Effector memory CD8-positive, alpha-beta T cell (primary cell): ENCODE measurements at regions not wholly inside any gene's neighbourhood (a gene's known extent, or its start where the extent isn't known, plus 50 kb on each side); places are given as distances from the start of the nearest gene placed in this dataset.

Experiments used
- ATAC-seq: fragments of 150-1000 bp; cut with Tn5 transposase; replicated peaks from 2 replicates; pipeline ENCODE4 v1.10.0; 2021; ENCODE audit warnings: mild to moderate bottlenecking, moderate library complexity
- DNase-seq, 3 experiments: peaks; one replicate each; pipeline ENCODE4 v3.0.0; 2021
- H3K27ac Mint-ChIP-seq, 2 donors: one replicate each; pipeline ENCODE4 v1.8.0; 2022; ENCODE audit warnings: mild to moderate bottlenecking in 2 of 2, mixed read lengths in 2 of 2, moderate library complexity in 2 of 2
- H3K27me3 Mint-ChIP-seq, 2 donors: one replicate each; pipeline ENCODE4 v1.8.0; 2022; ENCODE audit warnings: mixed read lengths in 2 of 2
- H3K36me3 Mint-ChIP-seq: one replicate; pipeline ENCODE4 v1.8.0; 2022; ENCODE audit warnings: mild to moderate bottlenecking, moderate library complexity, mixed read lengths; ENCODE audit not compliant: insufficient read depth
- H3K4me1 Mint-ChIP-seq, 2 donors: one replicate each; pipeline ENCODE4 v1.8.0; 2022; ENCODE audit warnings: low read depth in 2 of 2, mixed read lengths in 2 of 2
- H3K4me3 Mint-ChIP-seq, 2 donors: one replicate each; pipeline ENCODE4 v1.8.0; 2022; ENCODE audit warnings: mild to moderate bottlenecking in 2 of 2, mixed read lengths in 2 of 2, moderate library complexity in 2 of 2
- H3K9me3 Mint-ChIP-seq, 2 donors: one replicate each; pipeline ENCODE4 v1.8.0; 2022; ENCODE audit warnings: mixed read lengths in 2 of 2

DNA sequence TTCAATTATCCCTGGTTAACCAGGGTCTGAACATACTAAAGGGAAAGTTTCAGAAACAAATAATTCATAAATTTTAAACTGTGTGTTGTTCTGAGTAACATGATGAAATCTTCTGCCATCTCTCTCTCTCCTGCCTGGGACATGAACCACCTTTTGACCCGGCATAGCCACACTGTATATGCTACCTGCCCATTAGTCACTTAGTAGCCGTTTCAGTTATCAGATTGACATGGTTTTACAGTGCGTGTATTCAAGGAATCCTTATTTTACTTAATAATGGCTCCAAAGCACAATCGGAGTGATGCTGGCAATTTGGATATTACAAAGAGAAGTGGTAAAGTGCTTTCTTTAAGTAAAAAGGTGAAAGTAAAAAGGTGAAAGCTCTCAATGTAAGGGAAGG, 227.1 kb upstream of the CCDC179 start:
- H3K4me3 Mint-ChIP-seq, result no peak overlapping the region
- ATAC-seq, result no peak
- peaks cover 4 to 5% of the 10 kb centered on the region in 2 donors for H3K9me3 Mint-ChIP-seq
- DNase-seq, result no peak
- no peaks in the 10 kb centered on the region for H3K36me3 Mint-ChIP-seq
- no peaks in the 10 kb centered on the region for H3K27me3 Mint-ChIP-seq
- H3K4me1 Mint-ChIP-seq, result no peaks in the 10 kb centered on the region
- no peak overlapping the region for H3K27ac Mint-ChIP-seq

DNA sequence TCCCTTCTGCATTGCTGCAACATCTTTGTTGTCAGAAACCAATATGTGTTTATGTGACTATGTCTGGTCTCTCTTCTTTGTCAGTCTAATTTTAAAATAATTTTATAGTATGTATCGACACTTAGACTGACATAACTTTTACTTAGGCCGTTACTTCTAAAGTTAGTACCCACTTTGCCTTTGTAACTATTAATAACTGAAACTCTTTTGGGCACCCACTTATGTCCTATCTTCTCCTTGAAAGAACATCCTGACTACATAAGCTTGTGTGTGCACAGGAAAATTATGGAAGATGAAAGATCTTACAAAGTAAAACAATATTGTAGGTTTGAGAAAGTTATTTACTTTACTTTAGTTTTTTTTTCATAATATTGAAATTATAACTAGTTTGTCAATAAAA, 230.4 kb upstream of the CCDC179 start:
- ATAC-seq, result no peak
- H3K27ac Mint-ChIP-seq, result no peak overlapping the region

DNA sequence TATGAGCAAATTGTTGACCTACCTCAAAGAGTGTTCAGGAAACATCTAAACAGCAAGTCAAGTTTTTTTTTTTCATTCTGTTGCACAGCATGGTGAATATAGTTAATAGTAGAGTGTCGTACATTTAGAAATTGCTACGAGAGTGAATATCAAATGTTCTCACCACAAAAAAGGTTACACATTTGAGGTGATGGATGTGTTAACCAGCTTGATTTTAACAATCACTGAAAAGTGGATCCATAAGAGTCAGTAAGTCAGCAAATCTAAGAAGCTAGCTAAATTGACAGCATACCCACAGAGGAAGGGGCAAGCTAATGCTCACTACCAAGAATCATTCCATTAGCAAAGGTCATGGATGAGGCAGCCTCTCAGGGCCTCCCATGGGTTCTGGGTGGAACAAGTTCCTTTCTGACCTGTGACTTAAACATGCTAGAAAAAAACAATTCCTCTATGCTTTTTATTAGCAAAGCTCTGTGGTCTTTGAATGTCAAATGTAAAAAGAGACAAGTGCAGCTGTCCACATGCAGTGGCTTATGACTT, 235.4 kb upstream of the CCDC179 start:
- Mint-ChIP-seq H3K9me3 (peaks cover 14 to 16% of the 10 kb centered on the region in 2 donors), H3K36me3 (no peaks in the 10 kb centered on the region), H3K27me3 (no peaks in the 10 kb centered on the region), H3K4me1 (no peaks in the 10 kb centered on the region), H3K27ac (no peak overlapping the region), H3K4me3 (no peak overlapping the region)
- DNase-seq (no peak), ATAC-seq (no peak)

More for the DNA sequence above, 230.4 kb upstream of the CCDC179 start:
- Mint-ChIP-seq H3K9me3 (peaks cover 8% of the 10 kb centered on the region in 2 donors), H3K27me3 (no peaks in the 10 kb centered on the region), H3K36me3 (no peaks in the 10 kb centered on the region), H3K4me1 (no peaks in the 10 kb centered on the region), H3K4me3 (no peak overlapping the region)
- no peak for DNase-seq

DNA sequence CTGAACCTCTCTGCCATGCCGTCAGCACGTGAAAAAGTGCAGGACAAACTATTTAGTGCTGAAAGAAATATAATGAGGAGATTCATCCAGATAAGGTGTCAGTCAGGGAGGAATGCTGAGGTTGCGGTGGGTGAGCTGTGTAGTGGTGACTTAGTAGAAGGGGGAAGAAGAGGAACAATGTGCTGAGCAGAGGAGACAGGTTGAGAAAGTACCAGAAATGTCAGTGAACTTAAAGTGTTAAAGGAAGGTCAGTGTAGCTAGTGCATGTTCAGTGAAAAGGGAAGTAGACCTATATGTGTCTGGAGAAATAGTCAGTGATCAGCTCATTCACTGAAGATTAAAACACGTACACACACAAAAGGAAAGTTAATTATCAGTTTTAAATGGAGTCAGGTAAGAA, 237.6 kb upstream of the CCDC179 start:
- Mint-ChIP-seq H3K36me3 (no peaks in the 10 kb centered on the region), H3K4me1 (no peaks in the 10 kb centered on the region), H3K27me3 (no peaks in the 10 kb centered on the region), H3K27ac (no peak overlapping the region), H3K9me3 (peaks cover 6 to 13% of the 10 kb centered on the region in 2 donors), H3K4me3 (no peak overlapping the region)
- DNase-seq (no peak), ATAC-seq (no peak)

DNA sequence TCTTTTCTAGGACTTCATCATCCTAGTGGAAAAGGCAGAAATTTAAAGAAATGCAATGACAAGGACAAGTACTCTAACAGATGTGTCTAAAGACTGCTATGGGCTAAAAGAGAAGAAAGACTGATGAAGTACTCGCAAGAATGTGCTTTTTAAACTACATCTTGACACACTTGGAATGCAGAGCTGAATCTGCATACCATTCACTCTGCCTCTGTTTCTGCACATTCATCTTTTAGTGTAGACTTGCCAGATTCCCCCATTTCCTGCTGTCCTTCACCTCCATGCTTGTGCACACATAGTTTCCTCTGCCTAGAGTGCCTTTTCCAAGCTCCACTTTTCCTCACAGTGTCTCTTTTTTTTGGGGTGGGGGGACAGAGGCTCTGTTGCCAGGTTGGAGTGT, 239.0 kb upstream of the CCDC179 start:
- H3K27me3 Mint-ChIP-seq, result no peaks in the 10 kb centered on the region
- ATAC-seq, result no peak
- DNase-seq, result no peak
- H3K9me3 Mint-ChIP-seq, result peaks cover 6 to 11% of the 10 kb centered on the region in 2 donors
- H3K4me1 Mint-ChIP-seq, result no peaks in the 10 kb centered on the region
- H3K4me3 Mint-ChIP-seq, result no peak overlapping the region
- H3K27ac Mint-ChIP-seq, result no peak overlapping the region
- H3K36me3 Mint-ChIP-seq, result no peaks in the 10 kb centered on the region

DNA sequence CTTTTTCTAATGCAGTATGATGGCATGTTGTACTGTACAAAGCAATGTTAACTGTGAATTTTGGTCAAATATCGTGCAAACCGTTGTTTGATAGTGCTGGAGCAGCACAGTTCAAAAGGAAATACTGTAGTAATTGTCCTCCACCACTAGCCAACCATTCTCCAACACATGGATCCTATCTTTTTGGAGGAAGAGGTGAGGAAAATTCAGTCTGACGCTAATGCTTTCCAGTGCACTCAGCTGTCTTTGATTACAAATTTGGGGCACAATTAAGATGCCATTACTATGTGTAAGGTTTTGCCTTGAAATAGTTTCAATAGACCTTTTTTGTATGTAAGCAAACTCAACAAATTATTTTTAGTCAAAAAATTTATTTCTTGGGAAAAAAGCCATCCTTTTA, 240.5 kb upstream of the CCDC179 start:
- Mint-ChIP-seq H3K36me3 (no peaks in the 10 kb centered on the region), H3K9me3 (peaks cover 6 to 15% of the 10 kb centered on the region in 2 donors), H3K27me3 (no peaks in the 10 kb centered on the region), H3K4me3 (no peak overlapping the region), H3K27ac (no peak overlapping the region), H3K4me1 (no peaks in the 10 kb centered on the region)
- DNase-seq (no peak), ATAC-seq (no peak)

DNA sequence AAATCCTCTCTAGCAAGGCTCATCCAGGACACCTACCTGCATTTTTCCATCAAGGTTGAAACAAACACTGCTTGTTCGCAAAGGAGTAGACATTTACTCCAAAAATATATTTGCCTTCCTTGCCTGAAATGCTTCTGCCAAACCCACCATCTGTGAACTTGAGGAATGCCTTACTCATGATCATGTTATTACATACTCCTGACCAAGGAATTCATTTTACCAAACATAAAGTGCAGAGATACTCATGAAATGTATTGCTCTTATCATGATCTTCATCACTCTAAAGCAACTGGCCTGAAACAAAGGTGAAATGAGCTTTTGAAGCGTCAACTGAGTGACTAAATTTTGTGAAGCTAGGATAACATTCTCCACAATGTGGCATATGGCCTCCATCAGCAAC, 243.1 kb upstream of the CCDC179 start:
- no peaks in the 10 kb centered on the region for H3K27me3 Mint-ChIP-seq
- H3K9me3 Mint-ChIP-seq, result peaks cover 6 to 13% of the 10 kb centered on the region in 2 donors
- no peaks in the 10 kb centered on the region for H3K36me3 Mint-ChIP-seq
- H3K4me3 Mint-ChIP-seq, result no peak overlapping the region
- ATAC-seq (no peak), DNase-seq (no peak)
- no peak overlapping the region for H3K27ac Mint-ChIP-seq
- H3K4me1 Mint-ChIP-seq, result no peaks in the 10 kb centered on the region

DNA sequence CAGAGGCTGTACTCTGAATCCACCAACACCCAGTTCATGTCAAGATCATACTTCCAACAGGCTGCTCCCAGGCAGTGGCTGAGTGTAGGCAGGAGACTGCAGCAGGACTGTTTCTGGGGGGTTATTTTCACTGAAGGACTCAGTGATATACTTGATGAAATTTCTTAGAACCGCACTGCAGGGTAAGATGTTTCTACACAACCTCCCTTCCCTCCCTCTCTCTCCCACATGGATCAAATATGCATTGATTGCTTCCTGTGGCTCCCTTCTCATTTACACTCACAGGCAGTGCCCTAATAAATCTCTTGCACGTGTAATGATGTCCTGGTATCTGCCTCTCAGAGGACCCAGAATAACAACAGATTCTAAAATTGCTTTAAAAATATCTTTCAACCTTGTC, 251.3 kb upstream of the CCDC179 start:
- DNase-seq (no peak), ATAC-seq (no peak)
- H3K9me3 Mint-ChIP-seq, result peaks cover 3 to 13% of the 10 kb centered on the region in 2 donors
- no peak overlapping the region for H3K27ac Mint-ChIP-seq
- no peaks in the 10 kb centered on the region for H3K27me3 Mint-ChIP-seq
- no peaks in the 10 kb centered on the region for H3K4me1 Mint-ChIP-seq
- H3K36me3 Mint-ChIP-seq, result no peaks in the 10 kb centered on the region
- H3K4me3 Mint-ChIP-seq, result no peak overlapping the region

DNA sequence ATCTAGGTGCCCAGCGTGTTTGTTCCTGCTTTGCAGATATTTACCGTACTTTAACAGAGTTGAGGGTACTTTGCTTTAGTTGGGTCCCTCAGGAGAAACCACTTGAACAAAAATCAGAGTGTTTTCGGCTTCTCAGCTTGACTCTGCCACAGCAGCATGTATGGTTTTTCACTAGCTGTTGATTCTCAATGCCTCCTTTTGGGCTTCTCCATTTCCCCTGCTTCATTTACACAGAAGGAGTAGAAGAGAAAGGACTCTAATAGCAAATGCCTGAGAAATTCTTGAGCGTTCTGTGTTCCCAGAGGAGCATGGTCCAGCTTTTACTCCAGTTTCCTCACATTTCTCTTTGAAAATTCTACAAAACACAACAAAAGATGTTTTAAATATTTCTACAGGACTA, 252.1 kb upstream of the CCDC179 start:
- no peak overlapping the region for H3K4me3 Mint-ChIP-seq
- H3K36me3 Mint-ChIP-seq, result no peaks in the 10 kb centered on the region
- H3K4me1 Mint-ChIP-seq, result no peaks in the 10 kb centered on the region
- H3K27ac Mint-ChIP-seq, result no peak overlapping the region
- no peaks in the 10 kb centered on the region for H3K27me3 Mint-ChIP-seq
- peaks cover 8 to 16% of the 10 kb centered on the region in 2 donors for H3K9me3 Mint-ChIP-seq
- ATAC-seq, result no peak
- DNase-seq, result no peak

DNA sequence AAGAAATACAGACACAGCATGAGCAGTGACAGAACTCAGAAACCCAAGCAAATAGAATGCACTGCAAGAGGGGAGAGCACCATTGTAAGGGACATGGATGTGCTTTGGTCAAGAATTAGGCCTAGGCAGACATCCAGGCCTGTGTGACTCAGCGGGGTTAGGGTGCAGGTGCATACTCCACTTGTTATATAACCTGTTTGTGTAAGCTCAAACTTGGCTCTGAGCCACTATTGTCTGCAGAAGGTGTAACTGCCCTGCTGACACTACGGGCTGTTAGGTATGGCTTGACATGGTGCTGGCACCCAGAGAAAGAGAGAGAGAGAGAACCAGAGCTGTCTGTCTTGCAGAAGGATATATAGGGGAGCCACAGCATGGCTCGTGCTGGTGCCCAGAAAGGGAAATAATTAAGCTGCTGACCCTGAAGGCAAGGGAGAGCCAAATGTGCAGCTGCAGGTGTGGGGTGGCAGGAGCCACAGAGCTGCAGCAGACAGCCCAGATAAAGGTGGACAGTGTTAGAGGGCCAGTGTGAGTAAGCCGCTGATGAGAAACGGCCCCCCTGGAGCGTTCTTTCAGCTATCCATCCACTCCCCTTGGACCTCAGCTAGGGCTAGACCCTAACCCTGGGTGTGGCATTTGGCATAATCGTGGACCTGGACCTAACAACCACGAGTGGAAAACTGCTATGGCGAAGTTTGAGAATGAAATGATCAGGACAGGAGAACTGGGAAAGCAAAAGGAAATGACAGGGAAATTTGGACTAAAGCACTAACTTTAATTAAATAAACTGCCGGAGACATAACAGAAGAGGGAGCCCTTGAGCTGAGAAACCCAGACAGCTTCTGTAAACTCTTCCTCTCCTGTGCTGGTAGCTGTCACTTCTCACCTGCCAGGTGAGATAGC, 253.0 kb upstream of the CCDC179 start:
- H3K4me1 Mint-ChIP-seq, result no peaks in the 10 kb centered on the region
- H3K36me3 Mint-ChIP-seq, result no peaks in the 10 kb centered on the region
- no peak overlapping the region for H3K27ac Mint-ChIP-seq
- no peak for ATAC-seq
- H3K4me3 Mint-ChIP-seq, result no peak overlapping the region
- H3K27me3 Mint-ChIP-seq, result no peaks in the 10 kb centered on the region
- peaks cover 8 to 15% of the 10 kb centered on the region in 2 donors for H3K9me3 Mint-ChIP-seq
- no peak for DNase-seq

DNA sequence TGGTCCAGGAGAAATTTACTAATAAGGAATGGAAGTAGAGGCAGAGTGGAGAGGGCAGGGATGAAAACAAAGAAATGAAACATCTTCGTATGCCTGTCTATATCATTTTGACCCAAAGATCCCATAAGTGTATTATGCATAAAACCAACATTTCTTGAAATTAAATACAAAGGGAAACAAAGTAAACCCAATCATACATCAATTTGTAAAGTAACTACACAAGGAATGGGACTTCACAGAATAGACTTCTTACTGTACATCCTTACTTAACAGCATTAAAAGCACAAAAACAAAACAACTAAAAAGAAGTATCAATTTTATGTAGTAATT, 253.6 kb upstream of the CCDC179 start:
- no peak for ATAC-seq
- no peaks in the 10 kb centered on the region for H3K36me3 Mint-ChIP-seq
- H3K27ac Mint-ChIP-seq, result no peak overlapping the region
- no peaks in the 10 kb centered on the region for H3K4me1 Mint-ChIP-seq
- H3K4me3 Mint-ChIP-seq, result no peak overlapping the region
- H3K27me3 Mint-ChIP-seq, result no peaks in the 10 kb centered on the region
- H3K9me3 Mint-ChIP-seq, result peaks cover 8 to 11% of the 10 kb centered on the region in 2 donors
- no peak for DNase-seq

DNA sequence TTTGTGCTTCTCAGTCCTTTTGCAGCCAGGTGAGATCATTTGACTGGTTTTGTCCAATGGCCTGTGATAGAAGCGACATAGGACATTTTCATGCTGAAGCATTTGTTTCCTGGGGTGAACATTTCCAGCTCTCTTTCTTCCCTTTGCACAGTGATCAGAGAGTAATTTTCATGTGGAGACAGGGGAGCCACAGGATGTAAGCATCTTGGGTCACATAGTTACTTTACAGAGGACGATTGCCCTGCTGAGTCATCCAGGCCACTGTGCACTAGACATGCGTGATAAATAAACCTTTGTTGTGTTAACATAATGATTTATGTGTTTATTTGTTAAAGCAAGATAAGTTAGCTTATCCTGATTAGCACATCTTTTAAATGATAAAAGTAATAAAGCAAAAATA, 263.5 kb upstream of the CCDC179 start:
- DNase-seq, result no peak
- no peaks in the 10 kb centered on the region for H3K4me1 Mint-ChIP-seq

DNA sequence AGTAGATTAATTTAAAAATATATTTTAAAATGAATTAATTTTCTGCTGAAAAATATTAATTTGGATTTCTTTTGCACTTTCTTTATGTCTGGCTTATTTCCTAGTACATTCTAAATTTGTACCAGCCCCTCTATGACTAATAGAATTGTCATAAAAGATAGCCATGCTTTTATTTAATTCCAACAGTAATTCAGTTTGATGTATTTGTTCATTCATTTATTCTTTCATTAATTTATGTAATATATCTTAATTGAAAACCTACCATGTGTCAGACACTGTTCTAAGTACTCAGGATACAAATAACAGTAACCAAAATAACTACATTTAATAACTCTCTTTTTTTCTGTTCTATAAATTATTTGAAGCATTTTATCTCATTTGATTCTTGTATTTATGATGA, 264.0 kb upstream of the CCDC179 start:
- H3K9me3 Mint-ChIP-seq, result peaks cover 4 to 7% of the 10 kb centered on the region in 2 donors

More for the DNA sequence above, 263.5 kb upstream of the CCDC179 start:
- H3K27me3 Mint-ChIP-seq, result no peaks in the 10 kb centered on the region
- no peak overlapping the region for H3K27ac Mint-ChIP-seq
- ATAC-seq, result no peak
- H3K9me3 Mint-ChIP-seq, result peaks cover 4 to 7% of the 10 kb centered on the region in 2 donors
- no peak overlapping the region for H3K4me3 Mint-ChIP-seq
- H3K36me3 Mint-ChIP-seq, result no peaks in the 10 kb centered on the region

DNA sequence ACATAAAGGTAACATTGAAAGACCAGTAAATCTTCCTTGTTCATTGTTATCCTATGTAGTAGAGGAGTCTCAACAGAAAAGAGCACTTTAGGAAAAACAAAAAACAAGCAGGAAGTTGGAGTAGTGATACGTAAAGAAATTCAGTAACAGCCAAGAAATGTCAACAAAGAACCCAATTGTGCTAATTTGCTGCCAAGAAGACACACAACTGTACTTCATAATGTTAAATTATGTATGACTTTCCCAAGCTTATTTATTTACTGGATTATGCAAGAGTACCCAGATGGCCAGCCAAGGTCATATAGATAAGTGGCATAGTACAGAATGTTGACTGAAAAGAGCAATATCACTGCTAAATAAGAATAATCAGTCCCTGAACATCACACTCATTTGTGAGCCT, 264.7 kb upstream of the CCDC179 start:
- H3K27me3 Mint-ChIP-seq, result no peaks in the 10 kb centered on the region
- ATAC-seq (no peak), DNase-seq (no peak)
- peaks cover 7 to 8% of the 10 kb centered on the region in 2 donors for H3K9me3 Mint-ChIP-seq
- no peaks in the 10 kb centered on the region for H3K36me3 Mint-ChIP-seq
- no peak overlapping the region for H3K27ac Mint-ChIP-seq
- no peaks in the 10 kb centered on the region for H3K4me1 Mint-ChIP-seq
- H3K4me3 Mint-ChIP-seq, result no peak overlapping the region

More for the DNA sequence above, 264.0 kb upstream of the CCDC179 start:
- Mint-ChIP-seq H3K27me3 (no peaks in the 10 kb centered on the region), H3K4me1 (no peaks in the 10 kb centered on the region), H3K27ac (no peak overlapping the region), H3K4me3 (no peak overlapping the region), H3K36me3 (no peaks in the 10 kb centered on the region)
- no peak for ATAC-seq
- no peak for DNase-seq
